Neural cell (in vitro differentiated cells): ENCODE measurements at regions not wholly inside any gene's neighbourhood (a gene's known extent, or its start where the extent isn't known, plus 50 kb on each side); places are given as distances from the start of the nearest gene placed in this dataset.

Experiments
- H2AFZ ChIP-seq: fragments of 200-600, 300-800 bp; sonication (generic), shearing (Covaris generic); 2 replicates; pipeline ENCODE4 v1.6.0; 2014; ENCODE audit warnings: low read depth, mild to moderate bottlenecking, antibody characterized with exemption, low read length, moderate library complexity
- H3F3A ChIP-seq: fragments of 200-600 bp; shearing (Covaris generic); 2 replicates; pipeline ENCODE4 v1.6.1; 2016; ENCODE audit warnings: mild to moderate bottlenecking, moderate library complexity, mixed read lengths, antibody characterized with exemption, low read length; ENCODE audit not compliant: insufficient read depth, poor library complexity, severe bottlenecking
- H3K27ac ChIP-seq: fragments of 200-600, 300-800 bp; sonication (generic), shearing (Covaris generic); 2 replicates; pipeline ENCODE4 v1.5.1; 2014; ENCODE audit warnings: mild to moderate bottlenecking, low read length, moderate library complexity
- H3K27me3 ChIP-seq: fragments of 300-800, 200-600 bp; sonication (generic), shearing (Covaris generic); 2 replicates; pipeline ENCODE4 v1.6.0; 2014; ENCODE audit warnings: mild to moderate bottlenecking, low read depth, low read length, moderate library complexity; ENCODE audit not compliant: insufficient read depth
- H3K36me3 ChIP-seq: fragments of 300-800, 200-600 bp; sonication (generic), shearing (Covaris generic); 2 replicates; pipeline ENCODE4 v1.5.1; 2014; ENCODE audit warnings: mild to moderate bottlenecking, antibody characterized with exemption, low read length, moderate library complexity; ENCODE audit not compliant: insufficient read depth
- H3K4me2 ChIP-seq: fragments of 300-800, 200-600 bp; sonication (generic), shearing (Covaris generic); 2 replicates; pipeline ENCODE4 v1.6.0; 2014; ENCODE audit warnings: mild to moderate bottlenecking, low read length
- H3K4me3 ChIP-seq: fragments of 300-800, 200-600 bp; sonication (generic), shearing (Covaris generic); 2 replicates; pipeline ENCODE4 v1.5.1; 2014; ENCODE audit warnings: mild to moderate bottlenecking, low read length, moderate library complexity
- H3K79me2 ChIP-seq: fragments of 200-600 bp; shearing (Covaris generic); replicated peaks from 2 replicates; pipeline ENCODE4 v1.6.0; 2014; ENCODE audit warnings: mild to moderate bottlenecking, low read length, moderate library complexity; ENCODE audit not compliant: insufficient read depth
- H3K9ac ChIP-seq: fragments of 300-800, 200-600 bp; sonication (generic), shearing (Covaris generic); 2 replicates; pipeline ENCODE4 v1.6.1; 2016; ENCODE audit warnings: mild to moderate bottlenecking, low read length, mixed read lengths
- H3K9me2 ChIP-seq: fragments of 200-600 bp; shearing (Covaris generic); 2 replicates; pipeline ENCODE4 v1.6.1; 2016; ENCODE audit warnings: mild to moderate bottlenecking, low read length, mixed read lengths; ENCODE audit not compliant: insufficient read depth
- H3K9me3 ChIP-seq: fragments of 200-600, 300-800 bp; sonication (generic), shearing (Covaris generic); 2 replicates; pipeline ENCODE4 v1.6.1; 2016; ENCODE audit warnings: mild to moderate bottlenecking, mixed run types, low read length, moderate library complexity, mixed read lengths
- H4K20me1 ChIP-seq: fragments of 200-600 bp; shearing (Covaris generic); 2 replicates; pipeline ENCODE4 v1.6.1; 2016; ENCODE audit warnings: mild to moderate bottlenecking, mixed run types; ENCODE audit not compliant: insufficient read depth
- CTCF ChIP-seq: fragments of 450-650 bp; IDR thresholded peaks from 2 replicates; pipeline ENCODE4 v1.5.1; 2014; ENCODE audit warnings: antibody characterized with exemption, mild to moderate bottlenecking, moderate library complexity; ENCODE audit not compliant: poor library complexity, severe bottlenecking
- EP300 ChIP-seq: fragments of 450-650 bp; conservative IDR thresholded peaks from 2 replicates; pipeline ENCODE4 v1.6.1; 2014; ENCODE audit warnings: antibody characterized with exemption, mild to moderate bottlenecking, moderate library complexity; ENCODE audit not compliant: poor library complexity, severe bottlenecking
- EZH2 ChIP-seq: fragments of 200-600, 300-800 bp; shearing (Covaris generic), sonication (generic); IDR thresholded peaks from 2 replicates; pipeline ENCODE4 v1.6.1; 2014; ENCODE audit warnings: antibody characterized with exemption, low read length, borderline replicate concordance, mild to moderate bottlenecking; ENCODE audit not compliant: insufficient read depth, poor library complexity, severe bottlenecking
- MXI1 ChIP-seq: fragments of 450-650 bp; conservative IDR thresholded peaks from 2 replicates; pipeline ENCODE4 v1.6.1; 2014; ENCODE audit warnings: antibody characterized with exemption, mild to moderate bottlenecking; ENCODE audit not compliant: poor library complexity, severe bottlenecking
- POLR2AphosphoS5 ChIP-seq: IDR thresholded peaks from 2 replicates; pipeline ENCODE4 v1.6.1; 2012
- RAD21 ChIP-seq: fragments of 450-650 bp; conservative IDR thresholded peaks from 2 replicates; pipeline ENCODE4 v1.6.1; 2014; ENCODE audit warnings: antibody characterized with exemption, mild to moderate bottlenecking, moderate library complexity
- REST ChIP-seq: IDR thresholded peaks from 2 replicates; pipeline ENCODE4 v1.6.1; 2012; ENCODE audit warnings: borderline replicate concordance
- SMC3 ChIP-seq: fragments of 450-650 bp; conservative IDR thresholded peaks from 2 replicates; pipeline ENCODE4 v1.6.1; 2014; ENCODE audit warnings: antibody characterized with exemption, mild to moderate bottlenecking, moderate library complexity; ENCODE audit not compliant: poor library complexity
- TAF1 ChIP-seq: IDR thresholded peaks from 2 replicates; pipeline ENCODE4 v1.6.1; 2012; ENCODE audit warnings: low read depth

- no peaks in the 10 kb centered on the region for H3K36me3 ChIP-seq
- no peak overlapping the region for H3K9ac ChIP-seq
- H3F3A ChIP-seq, result no peaks in the 10 kb centered on the region
- H3K4me2 ChIP-seq, result no peak overlapping the region
- no peak overlapping the region for H3K27ac ChIP-seq
- H3K79me2 ChIP-seq, result no peaks in the 10 kb centered on the region
- H3K9me2 ChIP-seq, result no peaks in the 10 kb centered on the region
- no peaks in the 10 kb centered on the region for H4K20me1 ChIP-seq
- H3K9me3 ChIP-seq, result no peaks in the 10 kb centered on the region
- no peaks in the 10 kb centered on the region for H3K27me3 ChIP-seq
- H3K4me3 ChIP-seq, result no peak overlapping the region
- no peak overlapping the region for H2AFZ ChIP-seq
- TF ChIP-seq TAF1 (no peak), EZH2 (no peak), RAD21 (no peak), MXI1 (no peak), REST (no peak), SMC3 (no peak), CTCF (no peak), POLR2AphosphoS5 (no peak)
These were observed 606.0 kb downstream of the DHX35 start for GRCh38 chr20:39568109-39568508.

- Histone ChIP-seq H3K4me3 (no peak overlapping the region), H3F3A (no peaks in the 10 kb centered on the region), H3K9ac (no peak overlapping the region), H2AFZ (no peak overlapping the region), H3K27ac (no peak overlapping the region), H3K27me3 (no peaks in the 10 kb centered on the region), H3K4me2 (no peak overlapping the region), H3K9me2 (no peaks in the 10 kb centered on the region), H3K36me3 (no peaks in the 10 kb centered on the region), H3K9me3 (no peaks in the 10 kb centered on the region), H3K79me2 (no peaks in the 10 kb centered on the region), H4K20me1 (no peaks in the 10 kb centered on the region)
- TF ChIP-seq REST (no peak), MXI1 (no peak), POLR2AphosphoS5 (no peak), EP300 (no peak), EZH2 (no peak)
These were observed 601.2 kb downstream of the DHX35 start for GRCh38 chr20:39563349-39563748.
